Smooth muscle cell of the brain vasculature (primary cell): ENCODE measurements at regions not wholly inside any gene's neighbourhood (a gene's known extent, or its start where the extent isn't known, plus 50 kb on each side); places are given as distances from the start of the nearest gene placed in this dataset.
"Not testable (repeated sequence)": the region's sequence is repeated elsewhere in the genome, so short reads cannot be mapped to it uniquely, and the experiment has no call there.

Source experiments
- DNase-seq: peaks from one replicate; pipeline ENCODE4 v3.0.0-alpha.2; 2012; ENCODE audit warnings: low read depth, low spot score

DNA sequence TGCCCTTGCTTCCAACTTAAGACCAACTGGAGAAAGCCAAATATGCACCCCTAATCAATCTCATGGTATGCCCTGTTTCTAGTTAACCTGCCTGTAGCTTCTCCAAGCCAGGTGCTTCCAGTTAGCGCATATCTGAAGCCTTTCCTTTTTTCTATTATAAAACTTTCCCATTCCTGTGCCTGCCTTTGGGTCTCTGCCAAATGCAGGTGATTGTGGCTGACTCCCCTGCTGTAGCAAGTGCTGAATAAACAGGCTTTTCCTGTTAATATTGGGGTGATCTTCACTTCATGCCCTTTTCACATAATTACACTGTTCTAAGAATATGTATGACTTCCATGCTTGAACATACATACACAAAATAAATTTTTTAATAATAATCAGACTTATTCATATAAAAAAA lies 207.4 kb downstream of the TANC2 start:
- no peak for DNase-seq

DNA sequence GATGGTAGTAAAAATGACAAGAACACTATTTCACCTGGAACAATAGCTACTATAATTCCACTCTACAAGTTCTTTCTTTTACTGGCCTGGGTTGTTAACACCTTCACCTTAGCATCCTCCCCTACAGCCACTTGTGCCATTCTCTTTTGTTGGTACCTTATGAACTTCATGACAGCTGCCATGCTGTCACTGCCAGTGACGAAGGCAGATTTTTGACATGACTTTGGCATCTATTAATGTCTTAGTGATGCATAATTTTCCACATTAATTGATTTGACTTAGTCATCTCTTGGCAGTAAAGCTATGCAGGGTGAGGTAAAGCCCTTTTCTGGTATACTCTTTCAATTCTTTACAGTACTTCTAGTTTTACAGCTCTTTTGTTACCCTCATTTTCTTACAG lies 207.9 kb downstream of the TANC2 start:
- no peak for DNase-seq

GRCh38 chr17:63178530-63178929 lies 212.5 kb downstream of the TANC2 start:
- DNase-seq, result no peak

DNA sequence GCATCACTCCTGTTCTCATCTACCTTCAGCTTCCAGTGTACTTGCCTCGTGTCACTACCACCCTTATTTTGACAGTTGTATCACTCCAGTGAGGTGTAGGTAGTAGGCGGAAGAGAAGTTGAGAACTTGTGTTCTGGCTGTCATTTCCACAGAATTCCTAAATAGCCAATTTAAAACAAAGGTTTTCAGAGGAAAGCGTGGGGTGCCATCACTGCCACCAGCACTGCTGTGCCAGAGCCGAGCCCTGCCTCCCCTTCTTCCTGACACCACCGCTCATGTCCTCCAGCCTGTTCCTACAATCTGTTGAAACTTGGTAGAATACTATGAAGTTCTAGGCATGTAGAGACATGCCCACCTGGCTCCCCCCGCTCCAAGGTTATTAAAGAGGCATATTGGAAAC lies 215.8 kb downstream of the TANC2 start:
- DNase-seq, result no peak

DNA sequence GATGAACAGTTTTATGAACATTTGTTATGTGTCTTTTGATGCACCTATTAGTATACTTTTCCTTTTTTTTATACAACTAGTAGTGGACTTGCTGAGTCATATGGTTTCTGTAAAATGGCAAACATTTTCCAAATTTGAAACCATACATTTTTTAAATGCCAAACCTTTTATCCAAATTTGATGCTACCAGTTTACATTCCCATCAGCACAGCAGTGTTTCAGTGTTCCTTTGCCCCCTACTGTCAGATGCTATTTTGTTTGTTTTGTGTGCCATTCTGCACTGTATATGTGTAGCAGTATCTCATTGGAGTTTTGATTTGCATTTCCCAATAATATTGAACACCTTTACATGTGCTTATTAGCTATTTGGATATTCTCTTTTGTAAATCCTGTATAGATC lies 219.4 kb downstream of the TANC2 start:
- DNase-seq, result no peak

DNA sequence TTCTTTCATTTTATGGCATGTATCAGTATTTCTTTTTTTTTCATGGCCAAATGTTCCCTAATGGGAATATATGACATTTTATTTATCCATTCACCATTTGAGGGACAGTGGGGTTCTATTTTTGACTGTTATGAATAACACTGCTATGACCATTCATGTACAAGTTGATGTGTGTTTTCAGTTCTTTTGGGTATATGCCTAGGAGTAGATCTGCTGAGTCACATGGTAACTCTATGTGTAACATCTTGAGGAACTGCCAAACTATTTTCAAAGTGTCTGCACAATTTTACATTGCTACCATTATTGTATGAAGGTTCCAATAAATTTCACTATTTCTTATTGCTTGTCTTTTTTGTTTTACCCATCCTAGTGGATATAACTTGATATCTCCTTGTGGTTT lies 223.0 kb downstream of the TANC2 start:
- DNase-seq, result no peak

DNA sequence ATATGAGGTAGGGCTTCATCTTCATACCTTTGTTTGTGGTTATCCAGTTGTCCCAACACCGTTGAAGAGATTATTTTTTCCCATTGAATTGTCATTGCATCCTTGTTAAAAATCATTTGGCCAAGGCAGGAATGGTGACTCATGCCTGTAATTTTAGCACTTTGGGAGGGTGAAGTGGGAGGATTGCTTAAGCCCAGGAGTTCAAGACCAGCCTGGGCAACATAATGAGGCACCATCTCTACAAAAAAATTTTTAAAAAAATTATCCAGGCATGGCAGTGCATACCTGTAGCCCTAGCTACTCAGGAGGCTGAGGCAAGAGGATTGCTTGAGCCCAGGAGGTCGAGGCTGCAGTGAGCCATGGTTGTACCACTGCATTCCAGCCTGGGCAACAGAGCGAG lies 223.9 kb downstream of the TANC2 start:
- no peak for DNase-seq

- no peak for DNase-seq
Measured at GRCh38 chr17:63190821-63191370, 224.9 kb downstream of the TANC2 start.

GRCh38 chr17:63191610-63192009 lies 225.6 kb downstream of the TANC2 start:
- no peak for DNase-seq

GRCh38 chr17:63193827-63194226 lies 227.8 kb downstream of the TANC2 start:
- no peak for DNase-seq

DNA sequence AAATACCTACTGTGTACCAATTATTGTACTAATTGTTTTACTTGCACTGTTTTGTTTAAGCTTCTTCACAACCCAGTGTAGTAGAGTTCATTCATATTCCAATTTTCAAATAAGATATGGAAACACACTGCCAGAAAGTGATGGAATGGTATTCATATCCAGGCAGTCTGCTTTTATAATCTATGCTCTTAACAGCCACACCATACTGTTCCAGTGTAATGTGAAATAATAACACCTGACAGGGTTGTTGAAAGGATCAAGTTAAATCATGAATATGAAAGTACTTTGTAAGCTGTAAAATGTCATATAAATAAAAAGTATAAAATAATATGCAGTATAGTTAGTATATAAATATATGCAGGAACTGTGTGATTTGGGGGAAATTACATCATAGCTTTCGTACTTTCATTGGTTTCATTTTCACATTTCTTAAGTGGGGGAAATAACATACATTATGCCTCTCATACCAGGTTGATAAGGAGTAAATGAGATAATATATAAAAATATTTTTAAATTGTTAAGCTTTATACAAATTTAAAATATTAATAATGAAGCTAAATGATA lies 230.8 kb downstream of the TANC2 start:
- DNase-seq, result no peak

DNA sequence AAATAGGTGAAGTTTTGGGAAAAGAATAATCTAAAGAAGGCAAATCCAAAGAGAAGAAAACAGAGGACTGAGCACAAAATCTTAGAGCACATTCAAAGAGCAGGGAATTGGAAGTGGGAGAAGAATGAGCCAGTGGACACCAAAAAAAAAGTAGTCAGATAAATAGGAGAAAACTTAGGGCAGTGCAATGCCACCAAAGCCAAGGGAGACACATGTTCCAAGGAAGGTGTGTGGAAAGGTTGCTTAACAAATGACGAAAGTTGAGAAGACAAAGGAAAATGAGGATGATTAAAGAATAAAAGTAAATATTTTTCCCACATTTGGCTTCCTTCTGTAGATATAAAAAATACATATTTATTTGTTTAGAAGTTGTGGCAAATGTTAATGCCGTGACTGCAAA lies 237.6 kb downstream of the TANC2 start:
- no peak for DNase-seq

- DNase-seq, result no peak
Measured at GRCh38 chr17:63221939-63222338, 224.2 kb downstream of the CYB561 start.

GRCh38 chr17:63222655-63223054 lies 223.5 kb downstream of the CYB561 start:
- DNase-seq, result no peak

DNA sequence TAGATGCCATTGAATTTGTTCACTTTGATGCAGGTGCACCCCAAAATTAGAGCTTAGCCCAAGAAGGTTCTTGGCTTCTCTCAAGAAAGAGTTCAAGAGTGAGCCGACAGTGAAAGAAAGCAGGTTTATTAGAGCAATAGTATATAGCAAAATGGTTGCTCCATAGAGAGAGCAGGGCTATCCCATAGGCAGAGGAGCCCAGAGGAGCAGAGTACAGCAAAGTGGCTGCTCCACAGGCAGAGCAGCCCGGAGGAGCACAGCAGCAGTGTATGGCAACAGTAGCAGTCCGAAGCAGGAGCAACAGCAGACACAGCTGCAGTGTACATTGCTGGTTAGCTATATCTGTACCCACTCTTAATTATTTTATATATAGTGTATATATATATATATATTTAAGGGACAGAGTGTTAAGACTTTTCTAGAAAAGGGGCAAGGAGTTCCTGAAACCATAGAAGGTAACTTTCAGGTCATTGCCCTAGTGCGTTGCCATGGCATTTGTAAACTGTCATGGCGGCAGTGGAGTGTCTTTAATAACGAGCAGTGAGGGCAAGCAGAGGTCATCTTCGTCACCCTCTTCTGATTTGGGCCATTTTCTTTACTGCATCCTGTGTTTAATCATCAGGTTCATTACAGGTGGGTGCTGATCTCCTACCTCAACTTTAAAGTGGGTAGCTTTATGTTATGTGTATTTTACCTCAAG lies 222.7 kb downstream of the CYB561 start:
- DNase-seq, result no peak

DNA sequence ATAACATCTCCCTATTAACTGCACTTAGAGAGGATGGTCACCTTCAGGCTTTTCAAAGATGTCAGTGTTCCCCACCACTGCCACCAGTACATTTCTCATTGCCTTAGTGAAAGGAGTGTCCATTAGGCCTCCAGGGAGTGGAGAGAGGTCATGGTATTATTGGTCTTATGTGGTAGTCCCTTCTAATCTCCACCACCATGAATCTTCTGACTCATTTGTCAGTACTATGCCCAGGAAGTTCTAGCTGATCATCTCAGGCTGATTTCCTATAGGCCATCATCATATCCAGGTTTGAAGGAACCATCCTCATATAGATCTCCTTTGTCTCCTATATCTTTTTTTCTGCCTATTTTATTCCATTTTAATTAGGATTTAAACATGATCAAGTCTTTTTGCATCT lies 221.5 kb downstream of the CYB561 start:
- no peak for DNase-seq

GRCh38 chr17:63226720-63227119 lies 219.4 kb downstream of the CYB561 start:
- not testable (repeated sequence) for DNase-seq

- DNase-seq, result not testable (repeated sequence)
Measured at GRCh38 chr17:63231015-63231620, 215.0 kb downstream of the CYB561 start.

DNA sequence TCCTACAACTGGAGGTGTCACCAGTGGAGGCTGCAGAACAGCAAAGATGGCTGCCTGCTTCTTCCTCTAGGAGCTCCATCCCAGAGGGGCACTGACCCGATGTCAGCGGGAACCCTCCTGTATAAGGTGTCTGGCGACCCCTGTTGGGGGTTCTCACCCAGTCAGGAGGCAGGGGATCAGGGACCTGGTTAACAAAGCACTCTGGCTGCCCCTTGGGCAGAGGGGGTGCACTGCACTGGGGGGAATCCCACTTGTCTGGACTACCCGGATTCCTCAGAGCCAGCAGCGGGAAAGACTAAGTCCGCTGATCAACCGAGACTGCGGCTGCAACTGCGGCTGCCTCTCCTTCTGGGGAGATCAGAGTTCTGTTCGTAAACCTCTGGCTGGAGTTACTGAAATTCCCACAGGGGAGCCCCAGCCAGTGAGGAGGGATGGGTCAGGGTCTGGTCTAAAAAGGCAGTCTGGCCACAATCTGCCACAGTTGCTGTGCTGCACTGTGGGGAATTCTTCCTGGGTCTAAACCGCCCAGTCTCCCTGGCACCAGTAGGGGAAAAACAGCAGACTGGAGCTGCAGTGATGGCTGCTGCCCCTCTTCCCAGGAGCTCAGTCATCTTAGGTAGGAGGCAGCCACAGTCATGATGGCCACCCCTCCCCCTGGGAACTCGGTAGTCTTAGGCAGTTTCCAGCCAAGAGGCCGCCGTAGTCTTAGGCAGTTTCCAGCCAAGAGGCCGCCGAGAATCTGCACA lies 213.4 kb downstream of the CYB561 start:
- DNase-seq, result no peak

- DNase-seq, result no peak
Measured at GRCh38 chr17:63240106-63240505, 206.0 kb downstream of the CYB561 start.

- DNase-seq, result no peak
Measured at GRCh38 chr17:63246344-63246743, 199.8 kb downstream of the CYB561 start.

DNA sequence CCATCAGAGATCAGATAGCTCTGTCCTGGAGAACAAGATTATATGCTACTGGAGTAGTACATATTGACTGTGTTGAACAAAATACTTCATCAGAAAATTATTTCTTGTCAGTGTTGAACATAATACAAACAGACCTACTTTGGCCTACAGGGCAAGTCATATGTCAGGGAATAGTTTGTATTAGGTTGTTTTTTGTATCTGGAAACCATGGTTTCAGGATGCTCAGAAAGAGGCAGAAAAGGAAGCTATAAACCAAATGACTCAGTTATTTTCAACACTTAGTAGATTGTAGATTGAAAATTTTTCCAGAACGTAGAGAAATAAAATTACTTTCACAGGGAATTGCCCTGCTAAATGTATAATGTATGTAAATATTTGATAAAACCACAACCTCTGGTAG lies 198.4 kb downstream of the CYB561 start:
- DNase-seq, result no peak
